HG02870 (cell line): ENCODE measurements at regions not wholly inside any gene's neighbourhood (a gene's known extent, or its start where the extent isn't known, plus 50 kb on each side); places are given as distances from the start of the nearest gene placed in this dataset.

ENCODE experiments used
- ATAC-seq: cut with Tn5 transposase; IDR thresholded peaks from one replicate; pipeline ENCODE4 v1.9.1; 2021; ENCODE audit warnings: mild to moderate bottlenecking, moderate library complexity; ENCODE audit not compliant: unreplicated experiment

- no peak for ATAC-seq
Observed at GRCh38 chr9:118281772-118282171, 577.6 kb downstream of the TLR4 start.

- no peak for ATAC-seq
Observed at GRCh38 chr9:118283488-118283887, 579.3 kb downstream of the TLR4 start.

GRCh38 chr9:118290116-118290515 is 585.9 kb downstream of the TLR4 start:
- no peak for ATAC-seq

- ATAC-seq, result no peak
Observed at GRCh38 chr9:118295413-118295812, 591.2 kb downstream of the TLR4 start.

GRCh38 chr9:118302721-118303120 is 598.5 kb downstream of the TLR4 start:
- no peak for ATAC-seq

GRCh38 chr9:118303216-118303615 is 599.0 kb downstream of the TLR4 start:
- ATAC-seq, result no peak

GRCh38 chr9:118305331-118305730 is 601.1 kb downstream of the TLR4 start:
- no peak for ATAC-seq

- no peak for ATAC-seq
Observed at GRCh38 chr9:118306801-118307200, 602.6 kb downstream of the TLR4 start.

- ATAC-seq, result no peak
Observed at GRCh38 chr9:118313965-118314364, 609.8 kb downstream of the TLR4 start.

GRCh38 chr9:118316831-118317343 is 612.7 kb downstream of the TLR4 start:
- ATAC-seq, result no peak

- ATAC-seq, result no peak
Observed at GRCh38 chr9:118318770-118319431, 614.7 kb downstream of the TLR4 start.

- no peak for ATAC-seq
Observed at GRCh38 chr9:118321788-118322187, 617.6 kb downstream of the TLR4 start.

- ATAC-seq, result no peak
Observed at GRCh38 chr9:118324706-118325105, 620.5 kb downstream of the TLR4 start.

GRCh38 chr9:118325757-118326156 is 621.6 kb downstream of the TLR4 start:
- no peak for ATAC-seq

- no peak for ATAC-seq
Observed at GRCh38 chr9:118326326-118326725, 622.1 kb downstream of the TLR4 start.

GRCh38 chr9:118330191-118330986 is 626.2 kb downstream of the TLR4 start:
- no peak for ATAC-seq

GRCh38 chr9:118331622-118332045 is 627.4 kb downstream of the TLR4 start:
- no peak for ATAC-seq

GRCh38 chr9:118336250-118336942 is 632.2 kb downstream of the TLR4 start:
- ATAC-seq, result no peak

- no peak for ATAC-seq
Observed at GRCh38 chr9:118336943-118337330, 632.7 kb downstream of the TLR4 start.

- no peak for ATAC-seq
Observed at GRCh38 chr9:118360036-118360435, 655.8 kb downstream of the TLR4 start.

GRCh38 chr9:118362123-118362522 is 657.9 kb downstream of the TLR4 start:
- ATAC-seq, result no peak

- ATAC-seq, result no peak
Observed at GRCh38 chr9:118362596-118362995, 658.4 kb downstream of the TLR4 start.
